Lower lobe of right lung (tissue), 2 donors: ENCODE measurements at regions not wholly inside any gene's neighbourhood (a gene's known extent, or its start where the extent isn't known, plus 50 kb on each side); places are given as distances from the start of the nearest gene placed in this dataset.

Experiments
- ATAC-seq, 2 donors: fragments of 200-7000 bp; cut with Tn5 transposase; one replicate each; pipeline ENCODE4 v1.9.1; 2020 to 2022; ENCODE audit warnings: mild to moderate bottlenecking in 2 of 2, moderate library complexity in 2 of 2
- DNase-seq: peaks from one replicate; pipeline ENCODE4 v3.0.0-alpha.2; 2020
- H3K27ac ChIP-seq: fragments of 200-600 bp; one replicate; pipeline ENCODE4 v1.8.0; 2022
- H3K27me3 ChIP-seq: fragments of 200-600 bp; one replicate; pipeline ENCODE4 v1.8.0; 2022; ENCODE audit warnings: low read depth
- H3K36me3 ChIP-seq: fragments of 200-600 bp; one replicate; pipeline ENCODE4 v1.8.0; 2022; ENCODE audit warnings: mild to moderate bottlenecking
- H3K4me1 ChIP-seq: fragments of 200-600 bp; one replicate; pipeline ENCODE4 v1.8.0; 2022
- H3K4me3 ChIP-seq: fragments of 200-600 bp; one replicate; pipeline ENCODE4 v1.8.0; 2022; ENCODE audit warnings: mild to moderate bottlenecking
- H3K9me3 ChIP-seq: fragments of 200-600 bp; one replicate; pipeline ENCODE4 v1.8.0; 2022
- CTCF ChIP-seq: fragments of 200-600 bp; IDR thresholded peaks from one replicate; pipeline ENCODE4 v1.8.0; 2022; ENCODE audit warnings: antibody characterized with exemption, mild to moderate bottlenecking
- intact Hi-C: fragments of 100-400 bp; cut with DNase I; formaldehyde crosslinking; loops from one replicate; pipeline ENCODE4 v1.11.0; 2022
- donor health status: DM: no; HTN: yes; CAD: no; lungs with severe emphysema.

- Histone ChIP-seq H3K4me3 (no peak overlapping the region), H3K9me3 (no peaks in the 10 kb centered on the region), H3K36me3 (no peaks in the 10 kb centered on the region), H3K27me3 (no peaks in the 10 kb centered on the region), H3K27ac (no peak overlapping the region), H3K4me1 (peaks cover 16% of the 10 kb centered on the region)
- intact Hi-C loops = no loop called here
- ATAC-seq (no peak), DNase-seq (no peak)
- TF ChIP-seq CTCF = no peak
Observed at GRCh38 chr9:88772575-88772974, 218.7 kb upstream of the S1PR3 start.

- H3K27me3 ChIP-seq = no peaks in the 10 kb centered on the region
- no peak for ATAC-seq
- H3K4me1 ChIP-seq = peaks cover 22% of the 10 kb centered on the region
- no peak for TF ChIP-seq CTCF
- no peak overlapping the region for H3K27ac ChIP-seq
- no peaks in the 10 kb centered on the region for H3K9me3 ChIP-seq
- no peaks in the 10 kb centered on the region for H3K36me3 ChIP-seq
- intact Hi-C loops = no loop called here
- H3K4me3 ChIP-seq = no peak overlapping the region
- DNase-seq = no peak
Observed at GRCh38 chr9:88773126-88773525, 218.1 kb upstream of the S1PR3 start.

GRCh38 chr9:88773627-88774244 lies 217.5 kb upstream of the S1PR3 start:
- no peak overlapping the region for H3K4me3 ChIP-seq
- intact Hi-C loops = no loop called here

GRCh38 chr9:88775037-88775471 lies 216.2 kb upstream of the S1PR3 start:
- H3K4me1 ChIP-seq = peaks cover 25% of the 10 kb centered on the region
- no peak overlapping the region for H3K4me3 ChIP-seq
- no peaks in the 10 kb centered on the region for H3K27me3 ChIP-seq
- TF ChIP-seq CTCF = no peak
- no peaks in the 10 kb centered on the region for H3K9me3 ChIP-seq
- ATAC-seq (peak; percentile 41 to 53), DNase-seq (no peak)
- no peak overlapping the region for H3K27ac ChIP-seq
- H3K36me3 ChIP-seq = no peaks in the 10 kb centered on the region
- intact Hi-C loops = no loop called here

More at GRCh38 chr9:88773627-88774244, 217.5 kb upstream of the S1PR3 start:
- DNase-seq (no peak), ATAC-seq (no peak)
- Histone ChIP-seq H3K9me3 (no peaks in the 10 kb centered on the region), H3K27me3 (no peaks in the 10 kb centered on the region), H3K36me3 (no peaks in the 10 kb centered on the region), H3K27ac (no peak overlapping the region), H3K4me1 (peaks cover 25% of the 10 kb centered on the region)
- TF ChIP-seq CTCF = no peak

GRCh38 chr9:88775559-88775958 lies 215.7 kb upstream of the S1PR3 start:
- TF ChIP-seq CTCF = no peak
- ATAC-seq = peak in 1 of 2 donors; percentile 32
- peaks cover 25% of the 10 kb centered on the region for H3K4me1 ChIP-seq
- DNase-seq = no peak
- H3K36me3 ChIP-seq = no peaks in the 10 kb centered on the region
- no peaks in the 10 kb centered on the region for H3K27me3 ChIP-seq
- no peaks in the 10 kb centered on the region for H3K9me3 ChIP-seq
- intact Hi-C loops = no loop called here
- H3K27ac ChIP-seq = no peak overlapping the region
- no peak overlapping the region for H3K4me3 ChIP-seq
